ENCODE measurements at regions not wholly inside any gene's neighbourhood (a gene's known extent, or its start where the extent isn't known, plus 50 kb on each side); places are given as distances from the start of the nearest gene placed in this dataset.

DNA sequence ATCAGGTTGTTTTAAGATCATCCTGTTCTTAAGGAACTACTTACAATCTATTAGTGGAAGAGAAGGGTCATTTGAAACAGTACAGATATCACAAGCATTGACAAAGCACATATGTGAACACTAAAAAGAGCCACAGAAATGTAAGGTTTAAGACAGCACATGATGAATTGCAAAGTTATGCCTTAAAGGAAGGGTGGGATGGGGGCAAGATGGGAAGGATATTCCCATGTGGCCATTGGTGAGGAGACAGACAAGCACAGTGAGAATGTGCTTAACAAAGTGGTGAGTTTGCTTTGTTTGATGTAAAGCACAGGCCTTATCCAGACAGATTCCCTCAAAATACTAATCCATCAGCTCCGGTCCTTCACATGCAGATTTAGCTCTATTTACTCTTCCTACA lies 151.6 kb upstream of the IVNS1ABP start:
- TF ChIP-seq, protein P1, sequence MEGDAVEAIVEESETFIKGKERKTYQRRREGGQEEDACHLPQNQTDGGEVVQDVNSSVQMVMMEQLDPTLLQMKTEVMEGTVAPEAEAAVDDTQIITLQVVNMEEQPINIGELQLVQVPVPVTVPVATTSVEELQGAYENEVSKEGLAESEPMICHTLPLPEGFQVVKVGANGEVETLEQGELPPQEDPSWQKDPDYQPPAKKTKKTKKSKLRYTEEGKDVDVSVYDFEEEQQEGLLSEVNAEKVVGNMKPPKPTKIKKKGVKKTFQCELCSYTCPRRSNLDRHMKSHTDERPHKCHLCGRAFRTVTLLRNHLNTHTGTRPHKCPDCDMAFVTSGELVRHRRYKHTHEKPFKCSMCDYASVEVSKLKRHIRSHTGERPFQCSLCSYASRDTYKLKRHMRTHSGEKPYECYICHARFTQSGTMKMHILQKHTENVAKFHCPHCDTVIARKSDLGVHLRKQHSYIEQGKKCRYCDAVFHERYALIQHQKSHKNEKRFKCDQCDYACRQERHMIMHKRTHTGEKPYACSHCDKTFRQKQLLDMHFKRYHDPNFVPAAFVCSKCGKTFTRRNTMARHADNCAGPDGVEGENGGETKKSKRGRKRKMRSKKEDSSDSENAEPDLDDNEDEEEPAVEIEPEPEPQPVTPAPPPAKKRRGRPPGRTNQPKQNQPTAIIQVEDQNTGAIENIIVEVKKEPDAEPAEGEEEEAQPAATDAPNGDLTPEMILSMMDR (IDR thresholded peaks at IDR 0.05 in 8 of 11, conservative IDR thresholded peaks at IDR 0.05 in 3 of 11), result no peak
- TF ChIP-seq POLR2A (IDR thresholded peaks at IDR 0.05) (no peak), POLR2AphosphoS5 (IDR thresholded peaks at IDR 0.05) (no peak)
- no peaks in the 10 kb centered on the region for H3K36me3 ChIP-seq
- intact Hi-C loops (cut with DNase I; ENCODE audit: low total_unique reads), result no loop called here
- WGBS, 5 donors, result 84 to 100% (median 96%) methylated on average over 1 of the region's 1 CpG
- H3K27me3 ChIP-seq (replicated peaks in 1 of 7), result no peaks in the 10 kb centered on the region
- no peaks in the 10 kb centered on the region for H3K9me3 ChIP-seq
- no peak overlapping the region for H3K4me3 ChIP-seq
- H3K27ac ChIP-seq, result no peak overlapping the region
- no peak for DNase-seq
- peaks cover 0 to 5% (median 0%) of the 10 kb centered on the region in 6 donors for H3K4me1 ChIP-seq

DNA sequence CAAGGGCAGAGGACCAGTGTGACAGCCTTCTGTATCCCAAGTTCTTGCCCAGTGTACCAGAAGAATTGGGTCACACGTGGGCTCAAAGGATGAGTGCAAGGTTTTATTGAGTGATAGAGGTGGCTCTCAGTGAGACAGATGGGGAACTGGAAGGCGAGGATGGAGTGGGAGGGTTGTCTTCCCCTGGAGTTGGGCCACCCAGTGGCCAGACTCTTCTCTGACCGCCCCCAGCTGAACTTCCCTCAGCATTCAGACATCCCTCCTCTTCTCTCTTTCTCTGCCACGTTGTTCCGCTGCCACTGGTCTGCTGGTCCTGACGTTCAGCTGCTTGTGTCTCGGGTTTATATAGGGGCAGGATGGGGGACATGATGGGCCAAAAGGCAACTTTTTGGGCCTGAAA lies 150.1 kb upstream of the IVNS1ABP start:
- TF ChIP-seq POLR2AphosphoS5 (IDR thresholded peaks at IDR 0.05), result no peak
- TF ChIP-seq POLR2A (IDR thresholded peaks at IDR 0.05), result no peak
- TF ChIP-seq, protein P1 (IDR thresholded peaks at IDR 0.05 in 8 of 11, conservative IDR thresholded peaks at IDR 0.05 in 3 of 11), result no peak
- intact Hi-C loops (cut with DNase I; ENCODE audit: low total_unique reads), result no loop called here
- WGBS, 5 donors, result 89 to 96% (median 92%) methylated on average over 7 of the region's 7 CpGs
- peaks cover 0 to 5% (median 0%) of the 10 kb centered on the region in 6 donors for H3K4me1 ChIP-seq
- H3K27ac ChIP-seq, result no peak overlapping the region
- no peaks in the 10 kb centered on the region for H3K9me3 ChIP-seq
- no peaks in the 10 kb centered on the region for H3K27me3 ChIP-seq (replicated peaks in 1 of 7)
- DNase-seq, result no peak
- H3K36me3 ChIP-seq, result no peaks in the 10 kb centered on the region
- no peak overlapping the region for H3K4me3 ChIP-seq

DNA sequence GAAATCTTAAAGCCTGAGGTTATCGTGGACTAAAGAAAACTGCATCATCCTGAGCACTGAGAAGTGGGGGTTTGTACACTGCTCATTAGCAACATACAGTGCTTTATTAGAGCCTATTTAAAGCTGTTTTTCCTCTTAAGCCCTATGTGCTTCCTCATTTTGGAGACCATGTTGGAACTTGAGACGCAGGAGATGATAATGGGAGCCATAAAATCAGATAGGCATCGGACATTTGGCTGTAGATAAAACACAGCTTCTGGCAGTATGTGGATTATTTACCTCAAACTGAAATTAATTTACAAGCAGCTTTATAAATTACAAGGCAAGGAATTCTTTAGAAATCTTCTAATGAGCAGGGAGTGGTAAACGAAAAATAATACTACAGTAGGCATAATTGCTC lies 147.7 kb upstream of the IVNS1ABP start:
- Histone ChIP-seq H3K36me3 (no peaks in the 10 kb centered on the region), H3K4me3 (no peak overlapping the region), H3K9me3 (no peaks in the 10 kb centered on the region), H3K27me3 (replicated peaks in 1 of 7) (no peaks in the 10 kb centered on the region), H3K4me1 (peaks cover 0 to 5% (median 0%) of the 10 kb centered on the region in 6 donors), H3K27ac (no peak overlapping the region)
- WGBS, 5 donors, result 55 to 66% (median 62%) methylated on average over 4 of the region's 4 CpGs
- TF ChIP-seq POLR2A (IDR thresholded peaks at IDR 0.05) (no peak), POLR2AphosphoS5 (IDR thresholded peaks at IDR 0.05) (no peak)
- TF ChIP-seq, protein P1 (IDR thresholded peaks at IDR 0.05 in 8 of 11, conservative IDR thresholded peaks at IDR 0.05 in 3 of 11), result no peak
- intact Hi-C loops (cut with DNase I; ENCODE audit: low total_unique reads), result no loop called here
- no peak for DNase-seq

DNA sequence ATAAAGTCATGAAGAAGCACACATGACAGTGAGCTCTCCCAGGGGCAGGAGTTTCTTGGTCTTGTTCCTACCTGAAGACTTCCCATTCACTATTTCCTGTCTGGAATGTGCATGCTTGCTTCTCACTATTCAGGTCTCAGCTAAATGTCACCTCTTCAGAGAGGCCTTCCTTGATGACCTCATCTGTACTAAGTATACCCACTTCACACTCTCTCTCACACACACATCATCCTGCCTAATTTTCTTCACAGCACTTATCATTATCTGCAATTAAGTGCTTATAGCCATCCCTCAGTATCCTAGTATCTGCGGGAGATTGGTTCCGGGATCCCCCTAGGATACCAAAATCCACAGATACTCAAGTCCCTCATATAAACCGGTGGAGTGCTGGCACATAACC lies 146.4 kb upstream of the IVNS1ABP start:
- Histone ChIP-seq H3K9me3 (no peaks in the 10 kb centered on the region), H3K27me3 (replicated peaks in 1 of 7) (no peaks in the 10 kb centered on the region), H3K36me3 (no peaks in the 10 kb centered on the region), H3K4me1 (peaks cover 0 to 5% (median 0%) of the 10 kb centered on the region in 6 donors), H3K27ac (no peak overlapping the region), H3K4me3 (no peak overlapping the region)
- WGBS, 5 donors, result 66 to 95% (median 78%) methylated on average over 3 of the region's 3 CpGs
- no peak for DNase-seq
- TF ChIP-seq POLR2AphosphoS5 (IDR thresholded peaks at IDR 0.05), result no peak
- TF ChIP-seq POLR2A (IDR thresholded peaks at IDR 0.05), result no peak
- TF ChIP-seq, protein P1 (IDR thresholded peaks at IDR 0.05 in 8 of 11, conservative IDR thresholded peaks at IDR 0.05 in 3 of 11), result no peak
- intact Hi-C loops (cut with DNase I; ENCODE audit: low total_unique reads), result no loop called here
